BE2C (cell line): ENCODE measurements at regions not wholly inside any gene's neighbourhood (a gene's known extent, or its start where the extent isn't known, plus 50 kb on each side); places are given as distances from the start of the nearest gene placed in this dataset.
"Not testable (repeated sequence)": the region's sequence is repeated elsewhere in the genome, so short reads cannot be mapped to it uniquely, and the experiment has no call there.

Experiments
- DNase-seq: peaks from one replicate; pipeline ENCODE4 v3.0.0-alpha.2; 2020
- H3K27me3 ChIP-seq: fragments of 250-450 bp; sonication (Bioruptor Pico); 2 replicates; pipeline ENCODE4 v1.5.1; 2020; ENCODE audit warnings: mild to moderate bottlenecking
- H3K36me3 ChIP-seq: fragments of 250-450 bp; sonication (Bioruptor Pico); 2 replicates; pipeline ENCODE4 v1.5.1; 2020; ENCODE audit warnings: mild to moderate bottlenecking
- H3K4me1 ChIP-seq: fragments of 250-450 bp; sonication (Bioruptor Pico); 2 replicates; pipeline ENCODE4 v1.5.1; 2020
- H3K4me3 ChIP-seq: 2 replicates; pipeline ENCODE4 v1.5.1; 2011; ENCODE audit warnings: low read depth, low read length
- H3K9me3 ChIP-seq: fragments of 250-450 bp; sonication (Bioruptor Pico); 2 replicates; pipeline ENCODE4 v1.5.1; 2020
- TF ChIP-seq, protein P1 (sequence below): IDR thresholded peaks from 2 replicates; pipeline ENCODE4 v1.5.1; 2012; ENCODE audit warnings: mild to moderate bottlenecking, low read depth, low read length

GRCh38 chr11:106161775-106162634 is 84.5 kb downstream of the AASDHPPT start:
- H3K9me3 ChIP-seq: no peaks in the 10 kb centered on the region
- DNase-seq: no peak
- TF ChIP-seq, protein P1, sequence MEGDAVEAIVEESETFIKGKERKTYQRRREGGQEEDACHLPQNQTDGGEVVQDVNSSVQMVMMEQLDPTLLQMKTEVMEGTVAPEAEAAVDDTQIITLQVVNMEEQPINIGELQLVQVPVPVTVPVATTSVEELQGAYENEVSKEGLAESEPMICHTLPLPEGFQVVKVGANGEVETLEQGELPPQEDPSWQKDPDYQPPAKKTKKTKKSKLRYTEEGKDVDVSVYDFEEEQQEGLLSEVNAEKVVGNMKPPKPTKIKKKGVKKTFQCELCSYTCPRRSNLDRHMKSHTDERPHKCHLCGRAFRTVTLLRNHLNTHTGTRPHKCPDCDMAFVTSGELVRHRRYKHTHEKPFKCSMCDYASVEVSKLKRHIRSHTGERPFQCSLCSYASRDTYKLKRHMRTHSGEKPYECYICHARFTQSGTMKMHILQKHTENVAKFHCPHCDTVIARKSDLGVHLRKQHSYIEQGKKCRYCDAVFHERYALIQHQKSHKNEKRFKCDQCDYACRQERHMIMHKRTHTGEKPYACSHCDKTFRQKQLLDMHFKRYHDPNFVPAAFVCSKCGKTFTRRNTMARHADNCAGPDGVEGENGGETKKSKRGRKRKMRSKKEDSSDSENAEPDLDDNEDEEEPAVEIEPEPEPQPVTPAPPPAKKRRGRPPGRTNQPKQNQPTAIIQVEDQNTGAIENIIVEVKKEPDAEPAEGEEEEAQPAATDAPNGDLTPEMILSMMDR: no peak
- no peaks in the 10 kb centered on the region for H3K4me1 ChIP-seq
- no peak overlapping the region for H3K4me3 ChIP-seq
- H3K36me3 ChIP-seq: no peaks in the 10 kb centered on the region
- no peaks in the 10 kb centered on the region for H3K27me3 ChIP-seq

GRCh38 chr11:106167085-106167484 is 89.6 kb downstream of the AASDHPPT start:
- Histone ChIP-seq H3K27me3 (no peaks in the 10 kb centered on the region), H3K4me1 (no peaks in the 10 kb centered on the region), H3K9me3 (no peaks in the 10 kb centered on the region), H3K36me3 (no peaks in the 10 kb centered on the region), H3K4me3 (no peak overlapping the region)
- TF ChIP-seq, protein P1: no peak
- DNase-seq: no peak

DNA sequence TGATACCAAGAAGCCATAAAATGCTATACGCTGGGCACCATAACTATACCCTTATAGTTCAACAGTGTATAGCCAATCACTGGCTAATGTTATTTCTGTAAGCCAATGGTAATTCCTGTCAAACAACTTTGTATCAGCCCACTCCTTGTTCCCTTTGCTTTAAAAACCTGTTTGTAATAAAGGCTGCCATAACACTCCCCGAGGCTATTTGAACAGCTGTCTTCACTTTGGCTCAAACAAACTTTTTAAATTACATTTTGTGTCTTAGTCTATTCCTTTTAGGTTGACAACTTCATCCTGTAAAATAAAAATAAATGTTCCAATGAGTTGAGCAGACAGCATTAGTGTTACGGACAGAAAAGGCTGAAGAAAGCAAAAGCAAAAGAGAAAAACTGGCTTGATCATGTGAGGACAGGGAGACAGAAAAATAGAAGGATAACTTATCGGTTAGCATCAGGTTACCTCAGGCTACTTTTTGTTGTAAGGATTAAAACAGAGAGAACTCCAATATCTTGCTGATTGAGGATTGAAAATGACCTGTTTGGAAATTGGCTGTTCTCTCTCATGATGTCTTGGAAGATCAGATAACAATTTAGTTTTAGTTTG is 95.0 kb downstream of the AASDHPPT start:
- Histone ChIP-seq H3K4me3 (no peak overlapping the region), H3K9me3 (no peaks in the 10 kb centered on the region), H3K36me3 (no peaks in the 10 kb centered on the region), H3K4me1 (peaks cover 4% of the 10 kb centered on the region; the same call in 1 of the 2 replicates), H3K27me3 (peaks cover 3% of the 10 kb centered on the region; the same call in 1 of the 2 replicates)
- peak; percentile 20 for DNase-seq
- TF ChIP-seq, protein P1: no peak

DNA sequence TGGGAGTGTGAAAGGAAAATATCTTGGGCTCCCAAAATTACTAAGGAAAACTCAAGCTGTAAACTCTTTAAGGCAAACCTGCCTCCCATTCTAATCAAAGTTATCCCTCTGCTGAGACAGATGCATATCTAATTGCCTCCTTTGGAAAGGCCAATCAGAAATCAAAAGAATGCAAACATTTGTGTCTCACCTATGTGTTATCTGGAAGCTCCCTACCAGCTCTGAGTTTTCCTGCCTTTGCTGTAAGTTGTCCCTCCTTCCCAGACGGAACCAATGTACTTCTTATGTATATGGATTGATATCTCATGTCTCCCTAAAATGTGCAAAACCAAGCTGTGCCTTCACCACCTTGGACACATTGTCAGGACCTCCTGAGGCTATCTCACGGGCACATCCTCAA is 95.8 kb downstream of the AASDHPPT start:
- H3K36me3 ChIP-seq: no peaks in the 10 kb centered on the region
- H3K27me3 ChIP-seq: peaks cover 3% of the 10 kb centered on the region; the same call in 1 of the 2 replicates
- no peak for DNase-seq
- TF ChIP-seq, protein P1: no peak
- H3K9me3 ChIP-seq: no peaks in the 10 kb centered on the region
- no peak overlapping the region for H3K4me3 ChIP-seq
- H3K4me1 ChIP-seq: peaks cover 4% of the 10 kb centered on the region; the same call in 1 of the 2 replicates

DNA sequence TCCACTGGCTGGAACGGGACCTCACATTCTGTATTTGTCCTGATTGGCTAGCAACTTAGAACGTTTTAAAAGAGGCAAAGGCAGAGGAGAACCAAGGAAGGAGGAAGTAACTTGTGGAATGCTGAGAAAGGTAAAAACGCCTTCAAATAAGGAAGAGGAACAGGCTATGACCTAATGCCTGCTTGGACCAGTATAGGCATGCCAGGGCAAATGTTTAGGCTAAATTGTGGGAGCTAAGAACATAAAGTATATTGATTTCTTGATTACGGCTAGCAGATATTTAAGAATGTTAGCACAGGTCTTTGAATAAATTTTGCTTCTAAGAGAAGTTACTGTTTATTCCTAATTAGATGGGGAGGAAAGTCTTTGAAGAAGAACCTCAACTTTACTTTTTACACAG is 96.5 kb downstream of the AASDHPPT start:
- DNase-seq, H3K27me3 ChIP-seq, H3K9me3 ChIP-seq, H3K4me1 ChIP-seq, H3K36me3 ChIP-seq, H3K4me3 ChIP-seq: not testable (repeated sequence)

GRCh38 chr11:106176817-106177216 is 99.4 kb downstream of the AASDHPPT start:
- Histone ChIP-seq H3K9me3 (no peaks in the 10 kb centered on the region; the same call in 1 of the 2 replicates), H3K4me3 (no peak overlapping the region), H3K36me3 (no peaks in the 10 kb centered on the region), H3K27me3 (peaks cover 3% of the 10 kb centered on the region; the same call in 1 of the 2 replicates), H3K4me1 (peaks cover 4% of the 10 kb centered on the region; the same call in 1 of the 2 replicates)
- DNase-seq: no peak
- TF ChIP-seq, protein P1: no peak
